ENCODE measurements at regions not wholly inside any gene's neighbourhood (a gene's known extent, or its start where the extent isn't known, plus 50 kb on each side); places are given as distances from the start of the nearest gene placed in this dataset.

DNA sequence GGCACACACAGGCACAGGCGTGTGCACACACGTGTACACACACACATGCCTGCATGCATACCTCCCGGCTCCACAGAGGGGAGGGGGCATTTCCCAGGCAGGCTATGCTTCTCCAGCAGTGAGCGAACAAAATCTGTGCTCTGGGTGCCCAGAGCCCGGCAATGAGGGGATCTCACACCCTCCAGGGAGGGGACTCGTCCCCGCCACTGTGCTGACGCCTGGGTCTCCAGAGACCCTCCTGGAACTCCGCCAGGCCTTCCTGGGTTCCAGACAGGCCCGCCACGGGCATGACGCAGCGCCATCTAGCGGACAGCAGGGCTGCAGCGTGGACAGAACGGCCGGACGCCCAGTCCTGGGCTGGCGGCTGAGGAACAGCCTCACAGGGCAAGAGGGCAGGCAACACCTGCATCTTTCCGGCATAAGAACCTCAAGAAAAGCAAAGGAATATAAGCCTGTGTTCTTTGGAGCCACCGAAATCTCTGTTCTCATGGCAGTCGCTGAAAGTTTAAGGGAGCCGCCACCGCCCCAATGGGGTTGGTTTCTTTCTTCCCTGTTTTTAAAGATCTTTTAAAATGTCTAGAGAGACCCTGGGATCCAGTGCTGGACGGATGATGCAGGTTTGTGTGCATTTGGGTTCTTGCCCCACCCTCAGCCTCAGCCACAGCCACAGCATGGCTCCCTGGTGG lies 135.6 kb upstream of the PPP1R26 start:
- Histone ChIP-seq H3K4me2 (ENCODE audit: low read depth, low read length, poor library complexity, severe bottlenecking) (no peak overlapping the region), H3K9me2 (replicated peaks; ENCODE audit: low read depth, low read length) (no peaks in the 10 kb centered on the region), H3K79me2 (ENCODE audit: insufficient read depth, low read length) (no peaks in the 10 kb centered on the region), H2AFZ (ENCODE audit: low read length) (no peak overlapping the region), H3K4me3 (ENCODE audit: low read length, poor library complexity, severe bottlenecking) (no peak overlapping the region), H3K27me3 (ENCODE audit: insufficient read depth, low read length, poor library complexity, severe bottlenecking) (no peaks in the 10 kb centered on the region), H3K9me3 (ENCODE audit: insufficient read depth, low read depth, low read length) (no peaks in the 10 kb centered on the region), H3K4me1 (ENCODE audit: insufficient read depth, low read length, poor library complexity, severe bottlenecking) (peaks cover 3% of the 10 kb centered on the region), H4K20me1 (ENCODE audit: insufficient read depth, low read length, poor library complexity, severe bottlenecking) (no peaks in the 10 kb centered on the region), H3F3A (ENCODE audit: low read depth) (no peaks in the 10 kb centered on the region), H3K36me3 (ENCODE audit: insufficient read depth, low read length) (no peaks in the 10 kb centered on the region), H3K9ac (ENCODE audit: low read depth, low read length, poor library complexity, severe bottlenecking) (no peak overlapping the region)
- TF ChIP-seq, protein P1, sequence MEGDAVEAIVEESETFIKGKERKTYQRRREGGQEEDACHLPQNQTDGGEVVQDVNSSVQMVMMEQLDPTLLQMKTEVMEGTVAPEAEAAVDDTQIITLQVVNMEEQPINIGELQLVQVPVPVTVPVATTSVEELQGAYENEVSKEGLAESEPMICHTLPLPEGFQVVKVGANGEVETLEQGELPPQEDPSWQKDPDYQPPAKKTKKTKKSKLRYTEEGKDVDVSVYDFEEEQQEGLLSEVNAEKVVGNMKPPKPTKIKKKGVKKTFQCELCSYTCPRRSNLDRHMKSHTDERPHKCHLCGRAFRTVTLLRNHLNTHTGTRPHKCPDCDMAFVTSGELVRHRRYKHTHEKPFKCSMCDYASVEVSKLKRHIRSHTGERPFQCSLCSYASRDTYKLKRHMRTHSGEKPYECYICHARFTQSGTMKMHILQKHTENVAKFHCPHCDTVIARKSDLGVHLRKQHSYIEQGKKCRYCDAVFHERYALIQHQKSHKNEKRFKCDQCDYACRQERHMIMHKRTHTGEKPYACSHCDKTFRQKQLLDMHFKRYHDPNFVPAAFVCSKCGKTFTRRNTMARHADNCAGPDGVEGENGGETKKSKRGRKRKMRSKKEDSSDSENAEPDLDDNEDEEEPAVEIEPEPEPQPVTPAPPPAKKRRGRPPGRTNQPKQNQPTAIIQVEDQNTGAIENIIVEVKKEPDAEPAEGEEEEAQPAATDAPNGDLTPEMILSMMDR (conservative IDR thresholded peaks at IDR 0.05; ENCODE audit: low read length), result peak; percentile 98
- TF ChIP-seq EZH2phosphoT487 (IDR thresholded peaks at IDR 0.05; ENCODE audit: borderline replicate concordance), result no peak

DNA sequence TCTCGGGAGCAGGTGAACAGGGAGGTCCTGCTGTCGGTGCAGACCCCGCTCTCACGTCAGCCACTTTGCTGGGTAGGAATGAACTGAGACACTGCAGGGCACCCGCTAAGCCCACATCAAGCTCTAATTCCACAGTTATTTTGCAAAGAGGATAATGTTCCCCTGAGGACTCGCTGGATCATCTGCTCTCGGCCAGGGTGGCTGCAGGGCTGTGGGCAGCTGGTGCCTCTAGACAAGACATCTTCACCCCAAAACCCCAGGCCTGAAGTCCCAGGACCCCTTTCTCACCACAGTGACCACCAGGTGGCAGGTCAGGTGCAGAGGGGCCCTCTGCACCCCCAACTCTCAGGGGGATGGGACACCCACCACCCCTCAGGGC lies 135.1 kb upstream of the PPP1R26 start:
- no peak overlapping the region for H2AFZ ChIP-seq (ENCODE audit: low read length)
- H3K4me3 ChIP-seq (ENCODE audit: low read length, poor library complexity, severe bottlenecking), result no peak overlapping the region
- H3K36me3 ChIP-seq (ENCODE audit: insufficient read depth, low read length), result no peaks in the 10 kb centered on the region
- H3K9me2 ChIP-seq (replicated peaks; ENCODE audit: low read depth, low read length), result no peaks in the 10 kb centered on the region
- no peaks in the 10 kb centered on the region for H3K9me3 ChIP-seq (ENCODE audit: insufficient read depth, low read depth, low read length)
- TF ChIP-seq, protein P1 (conservative IDR thresholded peaks at IDR 0.05; ENCODE audit: low read length), result no peak; the same call in 1 of the 2 replicates
- no peak for TF ChIP-seq EZH2phosphoT487 (IDR thresholded peaks at IDR 0.05; ENCODE audit: borderline replicate concordance)
- no peak overlapping the region for H3K9ac ChIP-seq (ENCODE audit: low read depth, low read length, poor library complexity, severe bottlenecking)
- peaks cover 3% of the 10 kb centered on the region for H3K4me1 ChIP-seq (ENCODE audit: insufficient read depth, low read length, poor library complexity, severe bottlenecking)
- no peaks in the 10 kb centered on the region for H3K27me3 ChIP-seq (ENCODE audit: insufficient read depth, low read length, poor library complexity, severe bottlenecking)
- no peaks in the 10 kb centered on the region for H4K20me1 ChIP-seq (ENCODE audit: insufficient read depth, low read length, poor library complexity, severe bottlenecking)
- no peaks in the 10 kb centered on the region for H3K79me2 ChIP-seq (ENCODE audit: insufficient read depth, low read length)
- no peaks in the 10 kb centered on the region for H3F3A ChIP-seq (ENCODE audit: low read depth)
- no peak overlapping the region for H3K4me2 ChIP-seq (ENCODE audit: low read depth, low read length, poor library complexity, severe bottlenecking)

DNA sequence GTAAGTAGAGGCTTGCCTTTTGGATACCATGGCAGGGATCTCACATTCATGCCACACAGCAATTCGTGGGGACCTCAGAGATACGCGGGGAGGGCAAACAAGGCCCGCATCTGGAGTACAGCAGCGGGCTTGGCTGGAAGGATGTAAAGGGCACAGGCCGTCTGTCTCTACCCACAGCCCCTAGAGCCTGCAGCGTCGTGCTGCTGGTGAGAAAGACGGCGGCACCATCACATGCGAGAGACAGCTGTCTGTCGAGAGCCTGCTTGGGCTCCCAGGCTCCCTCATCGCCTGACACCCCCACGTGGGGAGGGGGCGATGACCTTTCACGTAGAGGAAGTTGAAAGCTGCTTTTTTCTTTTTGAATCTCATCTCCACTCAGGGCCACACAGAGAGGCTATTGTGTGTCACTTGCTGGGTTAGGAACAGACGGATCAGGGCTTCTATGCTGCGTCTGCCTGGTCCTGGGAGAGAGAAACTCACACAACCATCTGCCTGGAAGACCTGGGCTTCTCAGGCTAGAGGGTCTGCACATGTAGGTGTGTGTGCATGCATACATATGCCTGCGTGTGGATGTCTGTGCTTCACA lies 134.6 kb upstream of the PPP1R26 start:
- no peaks in the 10 kb centered on the region for H3K9me3 ChIP-seq (ENCODE audit: insufficient read depth, low read depth, low read length)
- H3K9ac ChIP-seq (ENCODE audit: low read depth, low read length, poor library complexity, severe bottlenecking), result no peak overlapping the region
- H2AFZ ChIP-seq (ENCODE audit: low read length), result no peak overlapping the region
- peaks cover 3% of the 10 kb centered on the region for H3K4me1 ChIP-seq (ENCODE audit: insufficient read depth, low read length, poor library complexity, severe bottlenecking)
- TF ChIP-seq, protein P1 (conservative IDR thresholded peaks at IDR 0.05; ENCODE audit: low read length), result no peak
- TF ChIP-seq EZH2phosphoT487 (IDR thresholded peaks at IDR 0.05; ENCODE audit: borderline replicate concordance), result no peak
- no peaks in the 10 kb centered on the region for H3K9me2 ChIP-seq (replicated peaks; ENCODE audit: low read depth, low read length)
- no peak overlapping the region for H3K4me3 ChIP-seq (ENCODE audit: low read length, poor library complexity, severe bottlenecking)
- no peak overlapping the region for H3K4me2 ChIP-seq (ENCODE audit: low read depth, low read length, poor library complexity, severe bottlenecking)
- no peaks in the 10 kb centered on the region for H3K27me3 ChIP-seq (ENCODE audit: insufficient read depth, low read length, poor library complexity, severe bottlenecking)
- no peaks in the 10 kb centered on the region for H3K79me2 ChIP-seq (ENCODE audit: insufficient read depth, low read length)
- no peaks in the 10 kb centered on the region for H3F3A ChIP-seq (ENCODE audit: low read depth)
- no peaks in the 10 kb centered on the region for H4K20me1 ChIP-seq (ENCODE audit: insufficient read depth, low read length, poor library complexity, severe bottlenecking)
- no peaks in the 10 kb centered on the region for H3K36me3 ChIP-seq (ENCODE audit: insufficient read depth, low read length)

Measured in Loucy (cell line).